Testis (tissue), 2 donors: ENCODE measurements at regions not wholly inside any gene's neighbourhood (a gene's known extent, or its start where the extent isn't known, plus 50 kb on each side); places are given as distances from the start of the nearest gene placed in this dataset.

Source experiments
- DNase-seq: peaks from one replicate; pipeline ENCODE4 v3.0.0-alpha.2; 2019
- H3K27ac ChIP-seq, 2 donors: fragments of 200-600 bp; sonication (generic); one replicate each; pipeline ENCODE4 v1.5.1; 2019
- H3K27me3 ChIP-seq: fragments of 200-600 bp; sonication (generic); one replicate; pipeline ENCODE4 v1.5.1; 2019
- H3K36me3 ChIP-seq: fragments of 200-600 bp; sonication (generic); one replicate; pipeline ENCODE4 v1.5.1; 2017; ENCODE audit warnings: low read depth; ENCODE audit errors: missing control alignments
- H3K4me1 ChIP-seq: fragments of 200-600 bp; sonication (generic); one replicate; pipeline ENCODE4 v1.5.1; 2019
- H3K4me3 ChIP-seq, 2 donors: fragments of 200-600 bp; sonication (generic); one replicate each; pipeline ENCODE4 v1.5.1; 2017 to 2019
- H3K9me3 ChIP-seq: fragments of 200-600 bp; sonication (generic); one replicate; pipeline ENCODE4 v1.5.1; 2017
- CTCF ChIP-seq, 3 experiments: fragments of 450-650 bp in 2 of 3; fragments of 200-600 bp in 1 of 3; sonication (generic) in 1 of 3; IDR thresholded peaks; one replicate each; pipeline ENCODE4 v1.5.1; 2016 to 2019; ENCODE audit warnings: antibody characterized with exemption in 3 of 3, mild to moderate bottlenecking in 2 of 3, moderate library complexity in 1 of 3
- POLR2A ChIP-seq: fragments of 450-650 bp; IDR thresholded peaks from one replicate; pipeline ENCODE4 v1.6.1; 2017; ENCODE audit warnings: antibody characterized with exemption, mild to moderate bottlenecking, moderate library complexity
- WGBS, 2 donors: methylation state at CpG; one replicate each; pipeline ENCODE4 v1.1.5; 2018; 5-methylcytosine and 5-hydroxymethylcytosine counted together
- intact Hi-C: fragments of 100-400 bp; cut with DNase I; formaldehyde crosslinking; loops from one replicate; pipeline ENCODE4 v1.15.1; 2023; ENCODE audit warnings: low total_unique reads

- H3K9me3 ChIP-seq = no peaks in the 10 kb centered on the region
- no peak overlapping the region for H3K27ac ChIP-seq
- no peaks in the 10 kb centered on the region for H3K36me3 ChIP-seq
- no peak for DNase-seq
- TF ChIP-seq POLR2A (no peak), CTCF (IDR thresholded peaks at IDR 0.05) (no peak)
- H3K4me3 ChIP-seq = no peak overlapping the region
- H3K27me3 ChIP-seq = no peaks in the 10 kb centered on the region
- intact Hi-C loops = no loop called here
- no peaks in the 10 kb centered on the region for H3K4me1 ChIP-seq
- 43 to 71% methylated on average over 2 of the region's 2 CpGs for WGBS, 2 donors
Measured at GRCh38 chr6:153852481-153852880, 186.6 kb upstream of the OPRM1 start.

- H3K4me3 ChIP-seq = no peak overlapping the region
- H3K9me3 ChIP-seq = no peaks in the 10 kb centered on the region
- intact Hi-C loops = no loop called here
- 77 to 86% methylated on average over 3 of the region's 3 CpGs for WGBS, 2 donors
- TF ChIP-seq CTCF (IDR thresholded peaks at IDR 0.05) = no peak
- H3K27ac ChIP-seq = no peak overlapping the region
- no peaks in the 10 kb centered on the region for H3K36me3 ChIP-seq
- DNase-seq = no peak
- H3K4me1 ChIP-seq = no peaks in the 10 kb centered on the region
- H3K27me3 ChIP-seq = no peaks in the 10 kb centered on the region
Measured at GRCh38 chr6:153852034-153852433, 187.0 kb upstream of the OPRM1 start.

GRCh38 chr6:153849072-153849779 is 189.8 kb upstream of the OPRM1 start:
- TF ChIP-seq CTCF (IDR thresholded peaks at IDR 0.05) (no peak), POLR2A (no peak)
- WGBS, 2 donors = 51 to 54% methylated on average over 1 of the region's 1 CpG
- intact Hi-C loops = no loop called here
- Histone ChIP-seq H3K4me1 (no peaks in the 10 kb centered on the region), H3K9me3 (no peaks in the 10 kb centered on the region), H3K27ac (no peak overlapping the region), H3K4me3 (no peak overlapping the region), H3K36me3 (no peaks in the 10 kb centered on the region), H3K27me3 (no peaks in the 10 kb centered on the region)
- no peak for DNase-seq

- Histone ChIP-seq H3K36me3 (no peaks in the 10 kb centered on the region), H3K4me3 (no peak overlapping the region), H3K4me1 (no peaks in the 10 kb centered on the region), H3K27ac (no peak overlapping the region), H3K27me3 (no peaks in the 10 kb centered on the region), H3K9me3 (no peaks in the 10 kb centered on the region)
- intact Hi-C loops = no loop called here
- no peak for TF ChIP-seq CTCF (IDR thresholded peaks at IDR 0.05)
- TF ChIP-seq POLR2A = no peak
- 91% methylated on average over 4 of the region's 4 CpGs for whole genome bisulfite sequencing, 2 donors
- DNase-seq = no peak
Measured at GRCh38 chr6:153843420-153843819, 195.6 kb upstream of the OPRM1 start.

- Histone ChIP-seq H3K9me3 (no peaks in the 10 kb centered on the region), H3K4me3 (no peak overlapping the region), H3K4me1 (no peaks in the 10 kb centered on the region), H3K27ac (no peak overlapping the region), H3K36me3 (no peaks in the 10 kb centered on the region), H3K27me3 (no peaks in the 10 kb centered on the region)
- no peak for DNase-seq
- TF ChIP-seq CTCF (IDR thresholded peaks at IDR 0.05) (no peak), POLR2A (no peak)
- intact Hi-C loops = no loop called here
- 87 to 94% methylated on average over 9 of the region's 9 CpGs for WGBS, 2 donors
Measured at GRCh38 chr6:153842491-153842890, 196.5 kb upstream of the OPRM1 start.
